Activated CD8-positive, alpha-beta memory T cell treated with anti-CD3 and anti-CD28 coated beads, Interleukin-2, amount 10 ng/mL, durations not matched to agents 7 days and 5 days (primary cell): ENCODE measurements at regions not wholly inside any gene's neighbourhood (a gene's known extent, or its start where the extent isn't known, plus 50 kb on each side); places are given as distances from the start of the nearest gene placed in this dataset.

Experiments used
- ATAC-seq: fragments of 150-1000 bp; cut with Tn5 transposase; one replicate; pipeline ENCODE4 v1.10.0; 2021; ENCODE audit warnings: moderate library complexity
- CTCF ChIA-PET: fragments of 350-600 bp; sonication (Branson Sonifier 250); formaldehyde crosslinking; loops from one replicate; lab custom pipeline; 2021; ENCODE audit warnings: antibody characterized with exemption; lab: Charles Lee
- DNase-seq: peaks from one replicate; pipeline ENCODE4 v3.0.0-alpha.2; 2020
- H3K27ac Mint-ChIP-seq: one replicate; pipeline ENCODE4 v1.8.0; 2021; ENCODE audit warnings: mild to moderate bottlenecking, mixed read lengths
- H3K27me3 Mint-ChIP-seq: one replicate; pipeline ENCODE4 v1.8.0; 2021; ENCODE audit warnings: mixed read lengths
- H3K36me3 Mint-ChIP-seq: one replicate; pipeline ENCODE4 v1.8.0; 2021; ENCODE audit warnings: mild to moderate bottlenecking, mixed read lengths
- H3K4me1 Mint-ChIP-seq: one replicate; pipeline ENCODE4 v1.8.0; 2021; ENCODE audit warnings: mixed read lengths
- H3K4me3 Mint-ChIP-seq: one replicate; pipeline ENCODE4 v1.8.0; 2021; ENCODE audit warnings: mild to moderate bottlenecking, moderate library complexity, mixed read lengths
- H3K9me3 Mint-ChIP-seq: one replicate; pipeline ENCODE4 v1.8.0; 2022; ENCODE audit warnings: low read depth, mixed read lengths

DNA sequence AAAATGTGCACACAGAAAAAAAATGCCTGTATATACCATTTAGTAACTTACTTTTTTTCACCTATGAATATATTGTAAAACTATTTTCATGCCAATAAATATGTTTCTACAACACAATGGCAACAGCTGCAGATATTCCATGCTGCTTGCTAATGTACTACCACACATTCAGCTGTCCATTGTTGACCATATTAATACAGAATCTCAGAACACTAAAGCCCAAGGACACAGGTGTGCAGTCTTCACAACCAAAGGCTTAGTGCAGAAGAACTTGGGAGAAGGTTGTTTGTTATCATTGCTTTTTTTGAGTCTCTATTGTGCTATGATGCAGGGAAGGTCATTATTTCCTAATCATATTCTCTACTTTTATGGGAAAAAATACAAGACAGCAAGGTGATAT, 79.6 kb downstream of the DIPK2A start:
- Mint-ChIP-seq H3K27ac (no peak overlapping the region), H3K36me3 (no peaks in the 10 kb centered on the region), H3K27me3 (peaks cover 9% of the 10 kb centered on the region), H3K9me3 (no peaks in the 10 kb centered on the region), H3K4me3 (no peak overlapping the region), H3K4me1 (no peaks in the 10 kb centered on the region)
- no peak for DNase-seq
- CTCF ChIA-PET: no interaction called here
- ATAC-seq: no peak

- Mint-ChIP-seq H3K27me3 (peaks cover 9% of the 10 kb centered on the region), H3K9me3 (no peaks in the 10 kb centered on the region), H3K4me3 (no peak overlapping the region), H3K27ac (no peak overlapping the region), H3K36me3 (no peaks in the 10 kb centered on the region), H3K4me1 (no peaks in the 10 kb centered on the region)
- no peak for ATAC-seq
- no peak for DNase-seq
- CTCF ChIA-PET: no interaction called here
Observed at GRCh38 chr3:144052275-144052674, 80.7 kb downstream of the DIPK2A start.

DNA sequence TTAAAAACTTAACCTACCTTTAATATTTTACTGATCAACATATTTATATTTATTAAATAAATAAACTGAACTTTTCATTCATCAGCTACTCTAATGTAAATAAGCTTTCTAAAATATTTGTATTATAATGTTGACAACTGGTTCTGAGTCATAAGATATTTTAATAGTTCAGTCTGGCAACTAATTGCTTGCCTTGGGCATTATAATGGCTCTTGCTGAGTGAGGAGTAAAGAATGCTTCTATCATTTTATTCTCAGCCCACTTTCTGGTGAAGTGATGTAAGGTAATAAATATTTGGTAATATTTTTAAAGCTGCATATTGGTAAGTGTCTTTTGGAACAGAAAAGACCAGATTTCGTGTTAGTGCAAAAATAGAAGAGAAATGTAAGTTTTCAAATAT, 81.5 kb downstream of the DIPK2A start:
- no peak overlapping the region for H3K27ac Mint-ChIP-seq
- CTCF ChIA-PET: no interaction called here
- DNase-seq (no peak), ATAC-seq (no peak)
- H3K4me3 Mint-ChIP-seq: no peak overlapping the region
- no peaks in the 10 kb centered on the region for H3K36me3 Mint-ChIP-seq
- H3K4me1 Mint-ChIP-seq: no peaks in the 10 kb centered on the region
- H3K9me3 Mint-ChIP-seq: no peaks in the 10 kb centered on the region
- H3K27me3 Mint-ChIP-seq: peaks cover 9% of the 10 kb centered on the region

GRCh38 chr3:144054766-144055165, 83.1 kb downstream of the DIPK2A start:
- Mint-ChIP-seq H3K36me3 (no peaks in the 10 kb centered on the region), H3K9me3 (no peaks in the 10 kb centered on the region), H3K27me3 (peaks cover 3% of the 10 kb centered on the region), H3K27ac (no peak overlapping the region), H3K4me1 (no peaks in the 10 kb centered on the region), H3K4me3 (no peak overlapping the region)
- CTCF ChIA-PET: no interaction called here
- DNase-seq (no peak), ATAC-seq (no peak)

GRCh38 chr3:144055604-144056003, 84.0 kb downstream of the DIPK2A start:
- H3K4me1 Mint-ChIP-seq: no peaks in the 10 kb centered on the region
- H3K27ac Mint-ChIP-seq: no peak overlapping the region
- DNase-seq (no peak), ATAC-seq (no peak)
- CTCF ChIA-PET: no interaction called here
- H3K4me3 Mint-ChIP-seq: no peak overlapping the region
- peaks cover 3% of the 10 kb centered on the region for H3K27me3 Mint-ChIP-seq
- no peaks in the 10 kb centered on the region for H3K36me3 Mint-ChIP-seq
- no peaks in the 10 kb centered on the region for H3K9me3 Mint-ChIP-seq

- DNase-seq: no peak
- H3K27ac Mint-ChIP-seq: no peak overlapping the region
- no peaks in the 10 kb centered on the region for H3K36me3 Mint-ChIP-seq
- no peaks in the 10 kb centered on the region for H3K4me1 Mint-ChIP-seq
- CTCF ChIA-PET: no interaction called here
- H3K27me3 Mint-ChIP-seq: no peaks in the 10 kb centered on the region
- H3K4me3 Mint-ChIP-seq: no peak overlapping the region
- no peaks in the 10 kb centered on the region for H3K9me3 Mint-ChIP-seq
- ATAC-seq: no peak
Observed at GRCh38 chr3:144058713-144059112, 87.1 kb downstream of the DIPK2A start.

- no peaks in the 10 kb centered on the region for H3K36me3 Mint-ChIP-seq
Observed at GRCh38 chr3:144059481-144059880, 87.9 kb downstream of the DIPK2A start.

GRCh38 chr3:144060881-144061280, 89.3 kb downstream of the DIPK2A start:
- Mint-ChIP-seq H3K4me3 (no peak overlapping the region), H3K4me1 (no peaks in the 10 kb centered on the region), H3K27ac (no peak overlapping the region), H3K9me3 (no peaks in the 10 kb centered on the region), H3K27me3 (no peaks in the 10 kb centered on the region), H3K36me3 (no peaks in the 10 kb centered on the region)
- no peak for ATAC-seq
- CTCF ChIA-PET: no interaction called here
- no peak for DNase-seq

More at GRCh38 chr3:144059481-144059880, 87.9 kb downstream of the DIPK2A start:
- no peaks in the 10 kb centered on the region for H3K27me3 Mint-ChIP-seq
- no peaks in the 10 kb centered on the region for H3K4me1 Mint-ChIP-seq
- CTCF ChIA-PET: no interaction called here
- H3K9me3 Mint-ChIP-seq: no peaks in the 10 kb centered on the region
- ATAC-seq (no peak), DNase-seq (no peak)
- no peak overlapping the region for H3K4me3 Mint-ChIP-seq
- no peak overlapping the region for H3K27ac Mint-ChIP-seq

- CTCF ChIA-PET: no interaction called here
- ATAC-seq: no peak
- no peaks in the 10 kb centered on the region for H3K9me3 Mint-ChIP-seq
- no peak for DNase-seq
- no peaks in the 10 kb centered on the region for H3K4me1 Mint-ChIP-seq
- H3K27me3 Mint-ChIP-seq: no peaks in the 10 kb centered on the region
- H3K4me3 Mint-ChIP-seq: no peak overlapping the region
- H3K27ac Mint-ChIP-seq: no peak overlapping the region
- no peaks in the 10 kb centered on the region for H3K36me3 Mint-ChIP-seq
Observed at GRCh38 chr3:144063306-144063705, 91.7 kb downstream of the DIPK2A start.

DNA sequence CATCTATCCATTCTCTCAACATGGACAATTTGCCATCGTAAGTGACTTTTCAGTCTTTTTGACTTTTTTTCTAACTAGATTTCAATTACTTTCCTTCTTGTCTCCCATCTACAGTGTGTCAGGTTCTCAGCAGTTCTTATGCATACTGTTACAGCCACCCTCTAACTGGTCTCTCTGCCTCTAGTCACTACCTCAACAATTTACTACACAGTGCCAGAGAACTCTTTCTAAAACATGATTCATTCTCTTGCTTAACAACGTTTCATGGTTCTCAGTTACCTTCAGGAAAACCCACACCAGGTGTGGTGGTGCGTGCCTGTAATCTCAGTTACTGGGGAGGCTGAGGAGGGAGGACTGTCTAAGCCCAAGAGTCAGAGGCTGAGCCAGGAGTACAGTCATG, 95.4 kb downstream of the DIPK2A start:
- no peaks in the 10 kb centered on the region for H3K27me3 Mint-ChIP-seq
- no peaks in the 10 kb centered on the region for H3K4me1 Mint-ChIP-seq
- CTCF ChIA-PET: no interaction called here
- peaks cover 8% of the 10 kb centered on the region for H3K9me3 Mint-ChIP-seq
- H3K4me3 Mint-ChIP-seq: no peak overlapping the region
- no peaks in the 10 kb centered on the region for H3K36me3 Mint-ChIP-seq
- ATAC-seq (no peak), DNase-seq (no peak)
- H3K27ac Mint-ChIP-seq: no peak overlapping the region

DNA sequence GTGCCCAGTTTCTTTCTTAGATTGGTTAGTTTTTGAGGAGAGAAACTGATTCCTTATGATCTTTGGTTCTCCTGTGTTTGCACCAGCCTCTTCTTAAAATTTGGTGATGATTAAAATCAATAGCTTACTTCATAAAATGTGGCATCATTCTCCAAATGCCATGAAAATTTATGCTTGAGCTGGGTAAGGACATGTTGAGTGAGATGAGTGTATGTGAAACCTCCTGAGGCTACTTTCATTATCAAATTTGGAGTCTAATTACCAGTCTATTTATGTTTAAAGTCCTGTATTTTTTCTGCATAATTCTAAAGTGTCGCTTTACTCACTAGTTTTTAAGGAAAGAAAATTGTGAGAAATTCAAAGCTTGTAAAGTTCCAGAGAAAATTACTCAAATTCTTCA, 102.1 kb downstream of the DIPK2A start:
- Mint-ChIP-seq H3K36me3 (no peaks in the 10 kb centered on the region), H3K9me3 (peaks cover 8% of the 10 kb centered on the region)

GRCh38 chr3:144079634-144080033, 108.0 kb downstream of the DIPK2A start:
- CTCF ChIA-PET: interaction anchor here (1.2 kb wide), 1 partner anchor 10 kb away, joined by 3 read pairs; no protein-coding TSS in a partner anchor
- peaks cover 3% of the 10 kb centered on the region for H3K27me3 Mint-ChIP-seq
- H3K27ac Mint-ChIP-seq: no peak overlapping the region
- no peak overlapping the region for H3K4me3 Mint-ChIP-seq
- H3K36me3 Mint-ChIP-seq: no peaks in the 10 kb centered on the region
- no peaks in the 10 kb centered on the region for H3K9me3 Mint-ChIP-seq
- no peak for DNase-seq
- no peak for ATAC-seq
- no peaks in the 10 kb centered on the region for H3K4me1 Mint-ChIP-seq

More for the DNA sequence above, 102.1 kb downstream of the DIPK2A start:
- no peak for DNase-seq
- CTCF ChIA-PET: no interaction called here
- H3K4me3 Mint-ChIP-seq: no peak overlapping the region
- peaks cover 3% of the 10 kb centered on the region for H3K27me3 Mint-ChIP-seq
- H3K27ac Mint-ChIP-seq: no peak overlapping the region
- H3K4me1 Mint-ChIP-seq: no peaks in the 10 kb centered on the region
- no peak for ATAC-seq

DNA sequence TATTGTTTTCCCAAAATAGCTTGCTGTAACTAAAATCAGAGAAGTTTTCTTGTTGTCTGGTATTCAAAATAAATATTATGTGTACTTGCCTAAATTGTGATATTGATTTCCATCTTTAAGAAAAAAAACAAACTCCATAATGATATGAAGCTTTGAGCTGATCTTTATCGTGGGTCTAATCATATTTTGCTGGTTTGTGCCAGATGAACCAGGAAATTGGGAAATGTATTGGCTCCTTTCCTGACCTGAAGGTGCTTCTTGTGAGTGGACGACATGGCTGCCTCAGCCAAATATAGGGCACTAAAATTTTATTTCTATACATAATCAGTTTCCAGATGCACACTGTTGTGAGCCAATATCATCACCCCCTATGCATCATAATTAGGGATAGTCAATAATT, 113.3 kb downstream of the DIPK2A start:
- CTCF ChIA-PET: no interaction called here
- Mint-ChIP-seq H3K27ac (no peak overlapping the region), H3K36me3 (no peaks in the 10 kb centered on the region), H3K4me1 (no peaks in the 10 kb centered on the region), H3K27me3 (peaks cover 6% of the 10 kb centered on the region), H3K4me3 (no peak overlapping the region), H3K9me3 (no peaks in the 10 kb centered on the region)
- no peak for ATAC-seq
- no peak for DNase-seq

- Mint-ChIP-seq H3K27ac (no peak overlapping the region), H3K4me1 (no peaks in the 10 kb centered on the region), H3K4me3 (no peak overlapping the region), H3K27me3 (peaks cover 8% of the 10 kb centered on the region), H3K9me3 (no peaks in the 10 kb centered on the region), H3K36me3 (no peaks in the 10 kb centered on the region)
- CTCF ChIA-PET: no interaction called here
- DNase-seq (no peak), ATAC-seq (no peak)
Observed at GRCh38 chr3:144085964-144086363, 114.3 kb downstream of the DIPK2A start.

DNA sequence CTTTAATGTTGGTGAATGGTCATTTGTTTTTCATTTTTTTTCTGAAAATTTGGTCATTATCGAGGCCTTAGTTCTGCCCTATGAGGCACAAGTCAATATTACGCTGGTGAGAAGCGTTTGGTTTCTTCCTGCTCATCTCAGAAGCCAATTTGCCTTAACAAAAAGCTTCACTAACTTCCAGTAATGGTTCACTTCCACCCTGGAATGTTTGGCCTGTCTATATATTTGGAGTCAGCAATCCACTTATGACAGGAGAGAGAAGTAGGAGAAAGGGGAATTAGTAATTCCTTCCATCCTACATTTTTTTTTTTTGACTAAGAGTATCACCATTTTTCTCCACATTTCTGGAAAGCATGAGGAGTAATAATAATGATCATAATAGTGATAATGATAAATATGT, 124.4 kb downstream of the DIPK2A start:
- no peak overlapping the region for H3K27ac Mint-ChIP-seq
- no peaks in the 10 kb centered on the region for H3K4me1 Mint-ChIP-seq
- no peak for ATAC-seq
- CTCF ChIA-PET: no interaction called here
- H3K36me3 Mint-ChIP-seq: no peaks in the 10 kb centered on the region
- no peaks in the 10 kb centered on the region for H3K9me3 Mint-ChIP-seq
- no peak overlapping the region for H3K4me3 Mint-ChIP-seq
- no peaks in the 10 kb centered on the region for H3K27me3 Mint-ChIP-seq
- no peak for DNase-seq
